ENCODE measurements at regions not wholly inside any gene's neighbourhood (a gene's known extent, or its start where the extent isn't known, plus 50 kb on each side); places are given as distances from the start of the nearest gene placed in this dataset.
"Not testable (repeated sequence)": the region's sequence is repeated elsewhere in the genome, so short reads cannot be mapped to it uniquely, and the experiment has no call there.

GRCh38 chr7:106448346-106448991 lies 163.7 kb upstream of the NAMPT start:
- Histone ChIP-seq H3K27me3 (no peaks in the 10 kb centered on the region), H3K9me3 (no peaks in the 10 kb centered on the region), H3K27ac (peak overlapping the region in 1 of 2 donors; percentile 54), H3K36me3 (no peaks in the 10 kb centered on the region), H3K4me1 (no peaks in the 10 kb centered on the region), H3K4me3 (no peak overlapping the region)
- intact Hi-C loops (cut with DNase I; ENCODE audit: low total_unique reads), result no loop called here
- TF ChIP-seq POLR2A (IDR thresholded peaks at IDR 0.05) (no peak), POLR2AphosphoS5 (IDR thresholded peaks at IDR 0.05) (no peak), CTCF (IDR thresholded peaks at IDR 0.05) (no peak)
- DNase-seq (ENCODE audit: low spot score in 2 of 2), result no peak

- H3K4me1 ChIP-seq, result no peaks in the 10 kb centered on the region
- H3K27ac ChIP-seq, result no peak overlapping the region
- intact Hi-C loops (cut with DNase I; ENCODE audit: low total_unique reads), result no loop called here
- no peak for DNase-seq (ENCODE audit: low spot score in 2 of 2)
- H3K36me3 ChIP-seq, result no peaks in the 10 kb centered on the region
- TF ChIP-seq POLR2AphosphoS5 (IDR thresholded peaks at IDR 0.05) (no peak), CTCF (IDR thresholded peaks at IDR 0.05) (no peak), POLR2A (IDR thresholded peaks at IDR 0.05) (no peak)
- no peaks in the 10 kb centered on the region for H3K27me3 ChIP-seq
- no peaks in the 10 kb centered on the region for H3K9me3 ChIP-seq
- no peak overlapping the region for H3K4me3 ChIP-seq
Measured at GRCh38 chr7:106447318-106447847, 162.6 kb upstream of the NAMPT start.

GRCh38 chr7:106445366-106445765 lies 160.6 kb upstream of the NAMPT start:
- DNase-seq (ENCODE audit: low spot score in 2 of 2); H3K27ac ChIP-seq; H3K36me3 ChIP-seq; H3K4me1 ChIP-seq; intact Hi-C loops (cut with DNase I; ENCODE audit: low total_unique reads); H3K4me3 ChIP-seq; H3K27me3 ChIP-seq; H3K9me3 ChIP-seq: not testable (repeated sequence)

GRCh38 chr7:106444068-106444655 lies 159.4 kb upstream of the NAMPT start:
- no peak overlapping the region for H3K4me3 ChIP-seq
- H3K27me3 ChIP-seq, result no peaks in the 10 kb centered on the region
- no peak overlapping the region for H3K27ac ChIP-seq
- no peaks in the 10 kb centered on the region for H3K4me1 ChIP-seq
- no peak for DNase-seq (ENCODE audit: low spot score in 2 of 2)
- intact Hi-C loops (cut with DNase I; ENCODE audit: low total_unique reads), result no loop called here
- H3K36me3 ChIP-seq, result no peaks in the 10 kb centered on the region
- TF ChIP-seq POLR2AphosphoS5 (IDR thresholded peaks at IDR 0.05) (no peak), POLR2A (IDR thresholded peaks at IDR 0.05) (no peak), CTCF (IDR thresholded peaks at IDR 0.05) (no peak)
- no peaks in the 10 kb centered on the region for H3K9me3 ChIP-seq

- H3K4me1 ChIP-seq, result no peaks in the 10 kb centered on the region
- H3K36me3 ChIP-seq, result no peaks in the 10 kb centered on the region
- no peak overlapping the region for H3K27ac ChIP-seq
- no peak overlapping the region for H3K4me3 ChIP-seq
- intact Hi-C loops (cut with DNase I; ENCODE audit: low total_unique reads), result no loop called here
- TF ChIP-seq CTCF (IDR thresholded peaks at IDR 0.05) (no peak), POLR2AphosphoS5 (IDR thresholded peaks at IDR 0.05) (no peak), POLR2A (IDR thresholded peaks at IDR 0.05) (no peak)
- DNase-seq (ENCODE audit: low spot score in 2 of 2), result no peak
- no peaks in the 10 kb centered on the region for H3K27me3 ChIP-seq
- H3K9me3 ChIP-seq, result no peaks in the 10 kb centered on the region
Measured at GRCh38 chr7:106443156-106443555, 158.4 kb upstream of the NAMPT start.

Data from breast epithelium (tissue), 4 donors.